ENCODE measurements at regions not wholly inside any gene's neighbourhood (a gene's known extent, or its start where the extent isn't known, plus 50 kb on each side); places are given as distances from the start of the nearest gene placed in this dataset.
"Not testable (repeated sequence)": the region's sequence is repeated elsewhere in the genome, so short reads cannot be mapped to it uniquely, and the experiment has no call there.

DNA sequence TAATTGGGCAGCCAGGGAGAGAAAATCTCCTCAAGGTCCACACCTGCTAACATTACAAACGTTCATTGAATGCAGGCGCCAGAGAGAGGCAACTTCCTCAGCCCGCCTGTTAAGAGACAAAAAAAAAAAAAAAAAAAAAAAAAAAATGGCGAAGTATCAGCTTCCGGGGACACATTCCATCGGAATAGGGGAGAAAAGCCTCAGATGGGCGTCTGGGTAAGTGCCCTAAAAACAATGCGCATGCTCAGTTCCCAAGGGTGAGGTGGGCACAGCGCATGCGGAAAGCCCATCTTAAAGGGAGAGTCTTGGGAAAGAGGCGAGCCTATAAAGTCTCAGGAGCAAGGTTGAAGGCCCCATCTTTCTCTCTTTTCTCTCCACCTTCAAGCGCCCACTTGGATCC is 1139.7 kb upstream of the CELF2 start:
- no peak for DNase-seq (ENCODE audit: low read depth in 2 of 2)

DNA sequence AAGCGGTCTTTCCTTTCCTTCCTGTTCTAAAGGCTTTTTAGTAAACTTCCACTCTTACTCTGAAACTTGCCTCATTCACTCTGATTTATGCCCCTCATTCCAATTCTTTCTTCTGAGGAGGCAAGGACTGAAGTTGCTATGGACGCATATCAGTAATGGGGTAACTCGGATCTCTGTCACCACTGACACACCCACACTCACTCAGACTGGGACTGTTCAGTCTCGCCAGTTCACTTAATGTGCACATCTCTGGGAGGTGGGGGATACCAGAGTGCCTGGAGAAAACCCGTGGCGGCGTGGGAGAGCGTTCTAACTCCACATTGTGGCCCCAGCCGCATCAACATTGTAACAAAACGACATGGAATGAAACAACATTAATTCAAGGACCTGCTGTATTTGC is 1139.3 kb upstream of the CELF2 start:
- DNase-seq (ENCODE audit: low read depth in 2 of 2), result no peak

DNA sequence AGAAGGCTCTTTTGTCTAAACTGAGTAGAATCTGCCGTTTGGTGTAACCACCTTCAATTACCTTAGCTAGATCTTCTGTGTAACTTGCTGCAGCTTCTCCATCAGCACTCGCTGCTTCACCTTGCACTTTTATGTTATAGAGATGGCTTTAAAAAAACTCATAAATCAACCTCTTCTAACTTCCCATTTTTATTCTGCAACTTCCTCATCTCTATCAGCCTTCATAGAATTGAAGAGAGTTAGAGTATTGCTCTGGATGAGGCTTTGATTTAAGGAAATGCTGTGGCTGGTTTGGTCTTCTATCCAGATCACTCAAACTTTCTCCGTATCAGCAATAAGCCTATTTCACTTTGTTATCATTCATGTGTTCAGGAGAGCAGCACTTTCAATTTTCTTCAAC is 1131.9 kb upstream of the CELF2 start:
- no peak for DNase-seq (ENCODE audit: low read depth in 2 of 2)

DNA sequence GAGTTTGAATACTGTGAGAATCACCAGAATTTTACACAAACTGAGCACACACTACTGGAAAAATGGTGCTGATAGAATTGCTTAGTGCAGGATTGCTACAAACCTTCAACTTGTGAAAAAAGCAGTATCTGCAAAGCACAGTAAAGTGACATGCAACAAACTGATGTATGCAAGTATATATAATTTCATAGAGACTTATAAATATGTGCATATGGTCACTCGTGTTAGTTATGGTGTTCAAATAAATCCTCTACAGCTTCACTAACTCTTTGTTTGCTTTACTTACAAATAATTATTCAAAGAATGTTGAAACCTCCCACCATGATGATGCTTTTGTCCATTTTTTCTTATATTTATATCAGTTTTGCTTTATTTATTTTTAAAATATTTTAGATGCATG is 1130.9 kb upstream of the CELF2 start:
- no peak for DNase-seq (ENCODE audit: low read depth in 2 of 2)

DNA sequence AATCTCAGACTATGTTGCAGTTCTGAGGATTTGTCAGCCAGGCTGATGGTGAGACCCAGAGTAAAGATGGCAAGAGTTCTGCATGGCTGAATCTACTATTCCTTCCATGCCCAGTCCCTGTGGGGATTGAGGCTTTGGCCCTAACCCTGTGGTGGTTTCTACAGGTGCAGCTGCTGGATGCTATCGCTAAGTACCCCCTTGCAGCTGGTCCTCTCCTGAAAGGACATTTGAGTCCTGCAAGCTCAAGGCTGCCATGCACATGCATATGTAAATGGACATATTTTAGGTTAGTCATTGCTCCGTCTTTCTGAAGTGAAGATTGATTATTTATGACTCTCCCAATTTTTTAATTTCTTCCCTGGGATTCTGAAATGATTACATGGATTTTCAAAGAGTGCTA is 1122.2 kb upstream of the CELF2 start:
- no peak for DNase-seq (ENCODE audit: low read depth in 2 of 2)

DNA sequence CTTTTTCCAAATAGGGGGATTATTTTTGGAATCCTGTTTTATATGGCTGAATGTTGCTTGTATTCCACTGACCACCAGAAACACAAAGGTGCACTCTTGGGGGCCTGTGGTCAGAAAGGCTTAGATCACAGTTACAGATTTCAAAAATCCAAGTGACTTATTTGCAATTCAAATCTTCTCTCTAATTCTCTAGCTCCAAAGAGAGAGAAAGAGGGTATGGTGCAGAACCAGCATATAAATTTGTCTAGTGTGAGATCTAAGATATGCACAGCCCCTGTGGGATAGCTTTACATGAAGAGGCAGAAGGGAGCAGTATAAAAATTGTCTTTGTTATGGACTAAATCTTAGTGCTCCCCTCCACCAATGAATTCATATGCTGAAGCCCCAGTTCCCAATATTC is 1121.7 kb upstream of the CELF2 start:
- DNase-seq (ENCODE audit: low read depth in 2 of 2), result no peak

DNA sequence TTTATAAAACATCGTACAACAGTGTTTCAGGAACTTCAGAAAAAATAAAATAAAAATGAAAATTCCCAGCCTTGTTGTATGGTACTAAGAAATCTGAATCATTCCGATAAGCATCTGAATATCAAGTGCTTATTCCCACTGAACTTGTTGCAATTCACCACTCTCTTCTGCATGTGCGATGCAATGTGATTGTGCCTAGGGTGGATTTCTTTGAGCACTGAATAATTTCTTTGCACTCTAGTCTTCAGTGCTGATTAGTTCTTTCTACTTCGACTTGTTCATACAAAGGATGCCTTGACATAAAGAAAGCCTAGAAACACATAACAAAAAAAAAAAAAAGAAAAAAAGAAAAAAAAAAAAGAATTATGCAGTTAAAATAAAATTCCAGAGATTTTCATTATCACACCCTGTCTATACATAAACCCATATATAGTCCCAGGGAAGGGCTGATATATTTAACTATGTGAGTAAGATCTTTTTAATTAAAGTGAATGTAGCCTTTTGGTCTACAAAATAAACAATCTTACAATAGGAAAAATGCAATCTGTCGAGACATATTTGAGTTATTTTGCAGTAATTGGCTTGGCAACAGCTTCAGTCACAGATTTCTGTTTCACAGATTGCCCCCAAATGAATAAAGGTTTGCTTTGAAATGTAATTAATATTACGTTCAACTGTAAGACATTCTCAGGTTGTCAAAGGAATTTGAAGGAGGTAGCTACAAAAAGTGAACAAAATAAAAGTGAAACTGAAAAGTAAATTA is 1118.9 kb upstream of the CELF2 start:
- no peak for DNase-seq (ENCODE audit: low read depth in 2 of 2)

DNA sequence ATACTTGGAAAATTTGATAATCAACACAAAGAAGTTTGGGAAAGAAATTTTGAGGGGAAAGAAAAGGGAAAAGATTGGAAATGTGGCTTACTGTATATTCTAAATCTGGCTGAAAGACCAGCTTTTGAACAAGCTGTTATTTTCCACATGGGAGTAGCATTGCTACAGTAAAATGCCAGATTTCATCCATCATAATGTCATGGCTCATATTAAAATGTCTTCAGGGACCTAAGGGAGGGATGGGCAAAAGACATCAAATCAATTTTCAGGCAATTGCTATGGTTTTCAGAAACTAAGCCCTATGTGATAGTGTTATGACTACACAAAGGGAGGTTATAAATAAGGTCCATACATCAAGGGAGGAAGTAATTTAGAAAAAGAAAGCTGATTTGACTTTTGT is 1116.9 kb upstream of the CELF2 start:
- no peak for DNase-seq (ENCODE audit: low read depth in 2 of 2)

DNA sequence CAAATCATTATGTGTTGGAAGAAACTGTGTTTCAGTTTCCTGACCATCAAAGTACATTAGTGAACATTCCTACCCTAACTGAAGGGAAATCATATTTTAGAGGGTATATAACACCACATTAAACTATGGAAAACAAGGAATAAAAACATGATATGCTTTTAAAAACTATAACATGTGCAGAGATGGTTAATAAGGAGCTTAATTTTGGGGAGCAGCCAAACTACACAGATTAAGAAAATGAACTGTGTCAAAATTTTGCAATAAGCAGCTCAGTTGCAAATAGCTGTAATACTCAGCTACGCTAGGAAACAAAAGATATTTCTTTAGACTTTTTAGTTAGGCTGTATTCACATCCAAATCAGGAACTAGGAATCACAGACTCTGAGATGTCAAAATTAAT is 1115.7 kb upstream of the CELF2 start:
- no peak for DNase-seq (ENCODE audit: low read depth in 2 of 2)

DNA sequence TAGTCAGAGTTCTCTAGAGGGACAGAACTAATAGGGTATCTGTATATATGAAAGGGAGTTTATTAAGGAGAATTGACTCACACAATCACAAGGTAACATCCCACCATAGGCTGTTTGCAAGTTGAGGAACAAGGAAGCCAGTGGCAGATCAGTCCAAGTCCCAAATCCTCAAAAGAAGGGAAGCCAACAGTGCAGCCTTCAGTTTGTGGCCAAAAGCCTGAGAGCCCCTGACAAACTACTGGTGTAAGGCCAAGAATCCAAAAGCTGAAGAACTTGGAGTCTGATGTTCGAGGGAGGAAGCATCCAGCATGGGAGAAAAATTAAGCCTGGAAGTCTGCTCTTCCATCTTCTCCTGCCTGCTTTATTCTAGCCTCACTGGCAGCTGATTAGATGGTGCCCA is 1107.2 kb upstream of the CELF2 start:
- DNase-seq (ENCODE audit: low read depth in 2 of 2), result no peak

DNA sequence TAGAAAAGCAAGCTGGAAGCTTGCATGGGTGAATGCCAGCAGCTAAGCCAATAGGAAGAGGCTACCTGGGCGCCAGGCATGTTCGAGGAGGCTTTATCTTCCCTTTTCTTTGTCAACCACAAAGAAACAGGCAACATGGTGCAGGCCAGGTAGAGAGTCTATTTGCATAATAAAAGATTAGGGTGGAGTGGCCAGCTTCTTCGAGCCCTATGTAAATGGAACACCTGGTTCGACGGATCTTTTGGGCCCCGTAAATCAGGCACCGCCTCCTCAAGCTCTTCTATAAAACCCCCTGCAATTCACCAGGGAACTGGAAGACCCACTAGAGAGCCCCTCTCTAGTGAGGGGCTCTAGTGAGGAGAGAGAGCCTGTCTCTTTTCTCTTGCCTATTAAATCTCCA is 1106.2 kb upstream of the CELF2 start:
- DNase-seq (ENCODE audit: low read depth in 2 of 2), result no peak

DNA sequence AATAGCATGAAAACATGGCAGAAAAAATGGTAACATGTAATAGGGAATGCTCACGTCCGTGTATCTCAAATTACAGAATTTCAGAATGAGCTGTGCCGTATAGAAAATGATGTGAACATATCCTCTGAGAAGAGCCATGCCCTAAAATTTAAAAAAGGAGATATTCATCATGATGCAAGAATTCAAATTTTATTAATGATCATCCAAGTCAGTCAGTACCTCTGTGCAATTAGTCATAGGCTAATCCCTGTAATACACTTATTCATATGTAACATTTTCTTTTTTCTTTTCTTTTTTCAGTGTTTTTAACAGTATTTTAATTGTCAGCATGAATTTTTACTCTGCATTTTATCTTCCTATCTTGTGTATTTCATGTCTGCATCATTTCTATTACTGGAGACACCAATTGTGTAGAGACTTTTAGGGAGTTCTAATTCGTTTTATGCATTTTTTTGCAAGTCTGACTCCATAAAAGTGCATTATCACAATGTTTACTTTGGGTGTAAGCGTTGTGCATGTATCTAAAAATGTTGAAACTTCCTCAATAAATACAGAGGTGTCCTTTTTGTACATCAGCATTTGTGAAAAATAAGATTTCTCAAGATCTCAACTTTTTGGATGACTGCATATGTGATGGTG is 1103.7 kb upstream of the CELF2 start:
- DNase-seq (ENCODE audit: low read depth in 2 of 2), result no peak

DNA sequence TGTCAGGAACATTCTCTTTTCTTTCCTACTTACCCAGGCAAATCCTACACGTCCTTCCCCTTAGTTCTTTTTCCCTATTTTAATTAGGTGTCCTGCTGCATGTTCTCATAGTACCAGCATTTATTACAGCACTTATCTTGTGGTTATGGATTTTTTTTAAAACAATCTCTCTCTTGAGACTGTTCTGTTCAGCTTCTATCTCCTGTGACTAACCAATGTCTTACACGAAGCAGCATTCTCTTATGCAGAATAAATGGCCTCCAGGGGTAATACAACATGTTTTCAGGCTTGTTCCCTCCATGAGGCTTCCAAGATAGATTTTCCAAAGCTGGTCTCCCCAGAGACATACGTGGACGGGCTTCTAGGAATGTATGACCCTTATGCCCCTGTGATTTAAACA is 1096.1 kb upstream of the CELF2 start:
- DNase-seq (ENCODE audit: low read depth in 2 of 2), result no peak

DNA sequence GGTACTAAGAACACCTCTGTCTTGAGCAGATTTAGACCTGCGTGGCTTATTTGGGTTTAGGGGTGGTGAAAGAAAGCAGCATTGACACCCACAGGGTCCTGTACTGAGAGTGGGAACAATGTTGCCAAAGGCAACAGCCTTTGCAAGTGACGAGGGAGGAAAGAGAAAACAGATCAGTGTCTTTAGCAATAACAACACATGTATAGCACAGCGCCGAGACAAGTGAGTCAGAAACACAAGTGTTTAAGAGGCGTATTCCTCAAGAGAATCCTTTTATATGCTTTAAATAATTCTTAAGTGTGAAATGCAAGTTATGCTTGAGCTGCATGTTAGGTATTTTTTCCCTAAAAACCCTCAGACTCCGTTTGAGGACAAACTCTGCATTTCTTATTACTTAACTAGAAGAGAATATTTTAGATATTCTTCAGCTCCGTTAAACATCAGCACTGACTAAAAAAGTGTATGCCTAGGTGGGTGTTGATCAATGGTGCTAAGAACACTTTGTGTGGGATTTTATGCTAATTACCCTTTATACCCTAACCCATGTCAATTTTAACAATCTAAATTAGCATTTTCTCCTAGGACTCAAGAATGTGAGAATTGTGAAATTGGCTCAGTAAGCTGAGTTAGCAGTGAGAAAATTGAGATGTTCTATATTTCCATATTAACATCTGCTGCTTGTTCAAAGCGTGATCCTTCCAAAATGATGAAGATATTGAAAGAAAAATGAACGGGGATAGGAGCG is 1095.4 kb upstream of the CELF2 start:
- no peak for DNase-seq (ENCODE audit: low read depth in 2 of 2)

DNA sequence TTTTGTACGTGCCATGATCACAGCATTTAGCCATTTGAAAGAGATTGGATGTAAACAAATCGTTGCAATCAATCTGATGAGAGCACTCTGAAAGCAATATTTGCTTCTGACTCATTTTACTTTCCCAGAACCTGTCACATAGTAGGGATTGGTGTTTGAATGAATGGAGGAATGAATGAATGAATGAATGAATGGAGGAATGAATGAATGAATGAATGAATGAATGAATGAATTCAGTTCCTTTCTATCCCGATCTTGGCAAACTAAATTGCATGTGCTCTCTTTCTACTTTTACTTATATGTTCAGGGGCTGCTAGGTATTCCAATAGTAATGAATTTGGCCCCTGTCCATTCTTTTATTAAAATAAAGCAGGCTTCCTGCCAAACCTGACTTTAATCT is 1091.7 kb upstream of the CELF2 start:
- DNase-seq (ENCODE audit: low read depth in 2 of 2), result no peak

DNA sequence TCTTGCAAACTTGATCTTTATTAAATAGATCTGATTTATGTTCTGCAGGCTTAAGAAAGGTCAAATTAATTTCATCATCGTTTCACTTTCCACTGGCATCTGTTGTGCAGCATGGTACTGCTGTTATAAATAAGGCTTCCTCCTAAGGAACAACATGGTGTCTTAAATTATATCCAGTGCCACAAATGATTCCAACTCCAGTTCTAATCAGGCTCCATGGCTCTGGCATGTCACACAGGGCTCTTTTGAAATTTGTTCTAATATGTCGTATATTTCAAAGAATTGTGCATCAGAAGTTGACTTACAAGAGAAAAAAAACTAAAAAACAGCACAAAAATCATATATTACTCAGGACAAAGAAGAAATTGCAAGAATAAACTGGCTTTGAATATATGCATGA is 1090.8 kb upstream of the CELF2 start:
- DNase-seq (ENCODE audit: low read depth in 2 of 2), result no peak

DNA sequence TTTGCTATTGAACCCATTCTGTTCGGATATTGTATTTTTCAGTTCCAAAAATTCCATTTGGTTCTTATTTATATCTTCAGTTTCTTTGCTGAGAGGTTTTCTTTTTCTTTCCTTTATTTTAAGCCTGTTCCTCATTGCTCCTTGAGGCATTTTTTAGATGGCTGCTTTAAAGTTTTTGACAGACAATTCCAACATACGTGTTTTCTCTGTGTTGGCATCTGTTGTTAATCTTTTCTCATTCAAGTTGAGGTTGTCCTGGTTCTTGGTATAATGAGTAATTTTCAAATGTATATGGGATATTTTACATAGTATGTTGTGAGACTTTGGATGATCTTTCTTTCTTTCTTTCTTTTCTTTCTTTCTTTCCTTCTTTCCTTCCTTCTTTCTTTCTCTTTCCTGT is 1078.0 kb upstream of the CELF2 start:
- no peak for DNase-seq (ENCODE audit: low read depth in 2 of 2)

DNA sequence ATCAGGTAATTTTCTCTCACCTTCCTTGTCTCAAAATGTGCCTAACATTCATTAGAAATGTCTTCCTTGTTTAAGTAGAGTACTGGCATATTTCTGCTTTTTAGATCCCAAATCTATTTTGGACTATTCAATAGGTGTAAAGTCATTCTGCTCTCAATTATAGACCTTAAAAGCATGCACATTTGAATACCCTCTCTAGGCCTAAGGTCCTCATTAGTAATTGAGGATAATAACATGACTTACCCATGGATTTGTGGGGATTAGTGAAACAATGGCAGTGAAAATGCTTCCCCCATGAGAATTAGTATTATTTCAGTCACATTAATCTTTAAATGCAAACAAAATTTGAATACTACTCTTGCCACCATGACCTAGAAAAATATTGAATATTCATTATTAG is 1073.0 kb upstream of the CELF2 start:
- DNase-seq (ENCODE audit: low read depth in 2 of 2), result no peak

DNA sequence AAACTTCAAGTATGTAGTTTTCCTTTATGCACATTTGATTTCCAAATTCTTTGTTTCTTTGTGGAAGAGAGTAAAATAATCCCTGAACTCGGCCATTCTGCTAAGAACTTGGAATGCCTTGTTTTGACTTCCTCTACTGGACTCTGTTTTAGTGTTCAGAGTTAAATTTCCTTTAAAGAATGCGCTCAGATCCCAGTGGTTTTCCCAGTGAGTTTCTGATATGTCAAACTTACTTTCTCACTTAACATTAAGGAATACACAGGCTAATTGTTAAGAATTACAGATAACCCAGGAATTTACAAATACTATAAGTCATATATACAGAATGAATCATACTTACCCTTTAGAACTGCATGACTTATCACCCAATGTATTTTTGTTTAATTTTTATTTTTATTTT is 1067.6 kb upstream of the CELF2 start:
- no peak for DNase-seq (ENCODE audit: low read depth in 2 of 2)

DNA sequence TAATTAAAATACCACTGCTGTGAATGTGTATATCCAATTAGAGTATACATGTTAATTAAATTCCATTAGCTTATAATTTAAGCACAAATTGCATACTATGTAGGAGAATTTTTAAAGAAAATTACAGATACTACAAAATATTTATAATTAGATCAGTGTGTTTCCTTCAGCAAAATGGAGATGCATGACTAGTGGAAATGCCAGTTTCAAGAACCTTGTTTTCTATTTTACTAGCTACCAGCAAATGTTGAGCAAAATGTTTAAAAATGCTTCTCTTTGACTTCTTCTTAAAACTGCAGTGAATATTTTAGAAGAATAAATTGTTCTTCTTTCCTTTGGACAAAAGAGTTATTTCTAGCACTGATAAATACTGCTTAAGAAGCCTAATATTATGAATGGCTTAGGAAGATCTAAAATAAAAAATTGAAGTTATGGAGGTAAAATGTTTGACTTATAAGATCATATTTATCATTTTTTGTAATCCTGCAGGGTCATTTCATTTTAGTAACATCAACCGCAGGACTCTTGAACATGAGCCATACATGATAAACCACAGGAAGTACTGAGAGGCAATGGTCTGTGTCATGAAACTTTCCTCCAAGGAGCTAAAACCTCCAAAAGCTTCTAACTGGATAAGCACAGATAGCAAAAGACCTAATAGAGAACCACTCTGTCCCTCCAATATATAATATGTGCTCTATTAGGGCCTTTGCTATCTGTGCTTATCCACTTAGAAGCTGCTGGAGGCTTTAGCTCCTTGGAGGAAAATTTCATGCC is 1066.0 kb upstream of the CELF2 start:
- no peak for DNase-seq (ENCODE audit: low read depth in 2 of 2)

DNA sequence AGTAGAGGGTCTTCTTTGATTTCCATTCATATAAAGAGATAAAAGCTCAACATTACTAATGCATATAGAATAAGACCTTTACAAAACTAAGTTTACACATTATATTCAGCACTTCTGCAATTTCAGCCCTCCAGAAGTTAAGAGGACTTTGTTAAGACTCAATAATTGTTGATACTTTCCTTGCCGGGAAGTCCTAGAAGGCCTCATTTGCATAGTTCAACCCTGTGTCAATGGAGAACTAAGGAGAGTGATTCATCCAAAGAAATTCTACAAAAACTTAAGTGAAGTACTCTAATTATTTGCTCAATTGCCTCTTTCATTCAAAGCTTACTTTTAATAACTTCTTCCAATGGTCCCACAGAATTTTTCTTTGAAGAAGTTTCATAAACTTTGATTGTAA is 1060.3 kb upstream of the CELF2 start:
- DNase-seq (ENCODE audit: low read depth in 2 of 2), result no peak

DNA sequence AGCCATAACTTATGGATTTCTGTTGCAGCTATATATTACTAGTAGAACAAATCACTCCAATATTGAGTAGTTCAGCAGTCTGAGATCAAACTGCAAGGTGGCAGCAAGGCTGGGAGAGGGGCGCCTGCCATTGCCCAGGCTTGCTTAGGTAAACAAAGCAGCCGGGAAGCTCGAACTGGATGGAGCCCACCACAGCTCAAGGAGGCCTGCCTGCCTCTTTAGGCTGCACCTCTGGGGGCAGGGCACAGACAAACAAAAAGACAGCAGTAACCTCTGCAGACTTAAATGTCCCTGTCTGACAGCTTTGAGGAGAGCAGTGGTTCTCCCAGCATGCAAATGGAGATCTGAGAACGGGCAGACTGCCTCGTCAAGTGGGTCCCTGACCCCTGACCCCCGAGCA is 1059.8 kb upstream of the CELF2 start:
- DNase-seq (ENCODE audit: low read depth in 2 of 2), result not testable (repeated sequence)
